WTC11 (cell line): ENCODE measurements at regions not wholly inside any gene's neighbourhood (a gene's known extent, or its start where the extent isn't known, plus 50 kb on each side); places are given as distances from the start of the nearest gene placed in this dataset.
"Not testable (repeated sequence)": the region's sequence is repeated elsewhere in the genome, so short reads cannot be mapped to it uniquely, and the experiment has no call there.

Experiments used
- ATAC-seq: fragments of 200-7000 bp; cut with Tn5 transposase; 2 replicates; pipeline ENCODE4 v1.10.0; 2021; ENCODE audit warnings: mild to moderate bottlenecking, moderate library complexity
- CTCF ChIA-PET: fragments of 300-600 bp; sonication (Branson Sonifier 250); formaldehyde crosslinking; loops from one replicate; lab custom pipeline; 2021; ENCODE audit warnings: antibody characterized with exemption; lab: Charles Lee
- POLR2A ChIA-PET: fragments of 350-600 bp; sonication (Branson Sonifier 250); formaldehyde crosslinking; loops from one replicate; lab custom pipeline; 2021; ENCODE audit warnings: antibody characterized with exemption; lab: Charles Lee
- DNase-seq: peaks from one replicate; pipeline ENCODE4 v3.0.0; 2021; ENCODE audit warnings: low spot score
- H3K27ac Mint-ChIP-seq: 2 replicates; pipeline ENCODE4 v1.8.0; 2021; ENCODE audit warnings: mixed read lengths
- H3K27me3 Mint-ChIP-seq: 2 replicates; pipeline ENCODE4 v1.8.0; 2021; ENCODE audit warnings: low read depth, mild to moderate bottlenecking, moderate library complexity, mixed read lengths
- H3K36me3 Mint-ChIP-seq: 2 replicates; pipeline ENCODE4 v1.8.0; 2021; ENCODE audit warnings: mixed read lengths
- H3K4me1 Mint-ChIP-seq: 2 replicates; pipeline ENCODE4 v1.8.0; 2022; ENCODE audit warnings: mixed read lengths
- H3K4me3 Mint-ChIP-seq: 2 replicates; pipeline ENCODE4 v1.8.0; 2021; ENCODE audit warnings: mild to moderate bottlenecking, moderate library complexity, mixed read lengths
- H3K9me3 Mint-ChIP-seq: 2 replicates; pipeline ENCODE4 v1.8.0; 2021; ENCODE audit warnings: mixed read lengths
- ELF4 ChIP-seq: sonication (generic); formaldehyde crosslinking; IDR thresholded peaks from 2 replicates; pipeline ENCODE4 v1.8.1; 2022; ENCODE audit warnings: low read depth, mild to moderate bottlenecking, moderate library complexity, missing genetic modification reagents
- ESRRA ChIP-seq: sonication (generic); formaldehyde crosslinking; IDR thresholded peaks from 2 replicates; pipeline ENCODE4 v1.8.1; 2022; ENCODE audit warnings: mild to moderate bottlenecking, missing genetic modification reagents, borderline replicate concordance
- GTF2I ChIP-seq: fragments of 250-450 bp; sonication (Bioruptor Pico); conservative IDR thresholded peaks from 2 replicates; pipeline ENCODE4 v1.4.0; 2021; ENCODE audit warnings: mild to moderate bottlenecking
- HMGA2 ChIP-seq: fragments of 250-450 bp; sonication (Bioruptor Pico); IDR thresholded peaks from 2 replicates; pipeline ENCODE4 v1.4.0; 2021; ENCODE audit warnings: mild to moderate bottlenecking, moderate library complexity
- MLX ChIP-seq: sonication (generic); formaldehyde crosslinking; IDR thresholded peaks from 2 replicates; pipeline ENCODE4 v1.8.1; 2023; ENCODE audit warnings: mild to moderate bottlenecking, missing genetic modification reagents, moderate library complexity
- NFYB ChIP-seq: sonication (generic); formaldehyde crosslinking; conservative IDR thresholded peaks from 2 replicates; pipeline ENCODE4 v1.8.0; 2022; ENCODE audit warnings: low read depth, missing genetic modification reagents
- NR2C2 ChIP-seq: sonication (generic); formaldehyde crosslinking; IDR thresholded peaks from 2 replicates; pipeline ENCODE4 v1.8.0; 2022; ENCODE audit warnings: mild to moderate bottlenecking, missing genetic modification reagents
- OVOL2 ChIP-seq: fragments of 250-450 bp; sonication (Bioruptor Pico); IDR thresholded peaks from 2 replicates; pipeline ENCODE4 v1.9.0; 2021; ENCODE audit warnings: mild to moderate bottlenecking, borderline replicate concordance
- USF2 ChIP-seq: sonication (generic); formaldehyde crosslinking; IDR thresholded peaks from 2 replicates; pipeline ENCODE4 v1.8.1; 2023; ENCODE audit warnings: mild to moderate bottlenecking, missing genetic modification reagents, moderate library complexity
- ZMAT4 ChIP-seq: fragments of 250-450 bp; sonication (Bioruptor Pico); IDR thresholded peaks from 2 replicates; pipeline ENCODE4 v1.9.0; 2021; ENCODE audit warnings: mild to moderate bottlenecking
- ZNF121 ChIP-seq: sonication (generic); formaldehyde crosslinking; IDR thresholded peaks from 2 replicates; pipeline ENCODE4 v1.8.0; 2023; ENCODE audit warnings: missing genetic modification reagents
- ZNF396 ChIP-seq: fragments of 250-450 bp; sonication (Bioruptor Pico); IDR thresholded peaks from 2 replicates; pipeline ENCODE4 v1.8.0; 2021; ENCODE audit warnings: mild to moderate bottlenecking, moderate library complexity, borderline replicate concordance
- ZNF416 ChIP-seq: fragments of 250-450 bp; sonication (Bioruptor Pico); IDR thresholded peaks from 2 replicates; pipeline ENCODE4 v1.9.0; 2021; ENCODE audit warnings: mild to moderate bottlenecking, inconsistent platforms
- ZNF425 ChIP-seq: fragments of 250-450 bp; sonication (Bioruptor Pico); conservative IDR thresholded peaks from 2 replicates; pipeline ENCODE4 v1.9.0; 2021; ENCODE audit warnings: mild to moderate bottlenecking

GRCh38 chr14:87615822-87616679, 376.9 kb downstream of the GALC start (continued):
- no peak for TF ChIP-seq ZNF396 (CRISPR knock-in tag)
- TF ChIP-seq ESRRA (CRISPR knock-in tag): no peak
- TF ChIP-seq ZNF416: no peak
- no peak for TF ChIP-seq MLX (CRISPR knock-in tag)
- peak; percentile 86 for TF ChIP-seq GTF2I (CRISPR knock-in tag)
- no peak for TF ChIP-seq HMGA2
- no peak for TF ChIP-seq ELF4 (CRISPR knock-in tag)

GRCh38 chr14:87615047-87615446, 377.9 kb downstream of the GALC start:
- no peak for TF ChIP-seq ZMAT4 (CRISPR knock-in tag)
- Mint-ChIP-seq H3K4me3 (no peak overlapping the region), H3K27me3 (no peaks in the 10 kb centered on the region; the same call in 1 of the 2 replicates), H3K36me3 (0 out of 2 replicates have a peak, but pooled peaks cover 1% of the 10 kb centered on the region), H3K27ac (no peak overlapping the region), H3K4me1 (no peaks in the 10 kb centered on the region), H3K9me3 (peaks cover 10% of the 10 kb centered on the region)
- DNase-seq (no peak), ATAC-seq (no peak)
- ChIA-PET POLR2A (interaction anchor here (0.5 kb wide), 1 partner anchor 940 kb away, joined by 3 read pairs; no protein-coding TSS in a partner anchor), CTCF (interaction anchor here (1.1 to 2.0 kb wide), 5 partner anchors 13 to 93 kb away, joined by 3 to 18 read pairs (median 7); no protein-coding TSS in a partner anchor)

- TF ChIP-seq USF2 (CRISPR knock-in tag) (no peak), NR2C2 (CRISPR knock-in tag) (no peak), ZNF121 (CRISPR knock-in tag) (no peak), ZNF416 (no peak), ZNF425 (CRISPR knock-in tag) (no peak), NFYB (CRISPR knock-in tag) (no peak), OVOL2 (CRISPR knock-in tag) (no peak)
- Mint-ChIP-seq H3K9me3 (peaks cover 5% of the 10 kb centered on the region), H3K36me3 (no peaks in the 10 kb centered on the region), H3K4me1 (no peaks in the 10 kb centered on the region), H3K27me3 (no peaks in the 10 kb centered on the region; the same call in 1 of the 2 replicates), H3K4me3 (no peak overlapping the region), H3K27ac (no peak overlapping the region)
- POLR2A ChIA-PET: no interaction called here
- no peak for DNase-seq
- CTCF ChIA-PET: no interaction called here
- no peak for ATAC-seq
Measured at GRCh38 chr14:87613881-87614280, 379.1 kb downstream of the GALC start.

GRCh38 chr14:87607056-87607455, 385.9 kb downstream of the GALC start:
- H3K4me3 Mint-ChIP-seq, H3K27ac Mint-ChIP-seq, H3K4me1 Mint-ChIP-seq, ATAC-seq, POLR2A ChIA-PET, CTCF ChIA-PET, DNase-seq, H3K27me3 Mint-ChIP-seq: not testable (repeated sequence)
- Mint-ChIP-seq H3K36me3 (peaks cover 35% of the 10 kb centered on the region), H3K9me3 (peaks cover 64% of the 10 kb centered on the region)
